Hypothalamus (tissue), 51 donors: ENCODE measurements at regions not wholly inside any gene's neighbourhood (a gene's known extent, or its start where the extent isn't known, plus 50 kb on each side); places are given as distances from the start of the nearest gene placed in this dataset.

Source experiments
- DNase-seq, 51 donors: peaks; one replicate each; lab custom pipeline; 2025; lab: John Stamatoyannopoulos, UW

DNA sequence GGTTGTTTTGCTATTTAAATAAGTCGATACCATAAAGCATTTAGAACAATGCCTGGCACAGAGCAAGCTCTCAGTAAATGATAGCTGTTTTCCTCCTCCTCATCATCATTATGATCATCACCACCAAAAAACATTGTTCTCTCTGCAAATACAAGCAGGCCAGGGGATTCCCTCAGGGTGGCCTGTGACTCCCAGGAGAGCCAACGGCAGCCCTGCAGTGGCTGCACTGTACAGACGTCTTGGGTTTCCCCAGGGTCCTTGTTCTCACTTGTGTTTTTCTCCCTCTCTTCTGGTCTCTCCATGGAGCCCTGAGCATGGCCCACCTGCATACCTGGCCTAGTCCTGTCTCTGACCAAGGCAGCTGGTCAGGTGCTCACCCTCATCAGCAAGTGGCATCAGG lies 290.9 kb upstream of the PWP1 start:
- DNase-seq: no peak

DNA sequence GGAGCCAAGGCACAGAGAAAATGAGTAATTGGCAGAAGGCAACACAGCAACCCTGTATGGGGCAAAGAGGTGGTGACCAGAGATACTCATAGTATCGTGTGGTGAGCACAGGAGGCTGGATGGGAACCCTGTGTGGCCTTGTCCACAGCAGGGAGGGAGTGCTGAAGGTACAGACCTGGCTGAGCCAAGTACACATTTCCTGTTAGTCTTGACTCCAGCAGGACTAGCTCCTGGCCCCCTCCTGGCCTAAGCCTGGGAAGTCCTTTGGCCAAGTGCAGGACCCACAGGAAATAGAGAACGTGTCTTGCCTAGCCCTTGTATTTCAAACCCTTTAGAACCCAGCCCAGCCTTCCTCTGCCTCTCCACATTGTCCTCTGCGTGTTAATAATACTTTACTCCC lies 289.8 kb upstream of the PWP1 start:
- no peak for DNase-seq

GRCh38 chr12:107396991-107397390 lies 288.6 kb upstream of the PWP1 start:
- no peak for DNase-seq

DNA sequence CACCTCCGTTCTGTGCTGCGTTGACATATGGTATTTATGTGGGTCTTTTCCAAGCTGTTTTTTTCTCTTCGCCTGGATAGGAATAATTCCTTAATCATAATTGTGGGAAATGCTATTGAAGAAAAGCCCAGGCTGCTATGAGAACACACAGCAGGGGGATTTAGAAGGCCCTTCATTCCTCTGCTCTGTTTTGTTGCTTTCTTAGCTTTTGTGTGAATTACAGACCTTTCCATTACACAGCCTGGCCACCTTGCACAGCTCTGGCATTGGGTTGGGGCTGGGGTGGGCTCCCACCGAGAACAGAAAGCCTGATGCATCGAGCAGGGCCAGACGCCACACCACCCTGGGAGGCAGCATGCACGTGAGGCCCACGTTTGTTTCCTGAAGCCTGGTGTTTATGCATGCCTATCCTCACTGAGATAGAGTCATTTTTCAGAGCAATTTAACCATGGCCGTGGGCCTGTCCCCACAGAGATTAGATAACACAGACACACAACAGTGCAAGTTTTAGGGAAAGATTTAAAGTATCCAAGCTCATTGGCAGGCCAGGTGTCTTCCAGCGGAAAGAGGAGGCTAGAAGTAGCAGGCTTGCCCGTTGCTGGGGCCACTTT lies 287.6 kb upstream of the PWP1 start:
- DNase-seq: no peak

- no peak for DNase-seq
Observed at GRCh38 chr12:107399046-107399445, 286.6 kb upstream of the PWP1 start.

- peak in 19 of 51 donors; percentile 2 to 45 (median 21) for DNase-seq
Observed at GRCh38 chr12:107400686-107401447, 284.7 kb upstream of the PWP1 start.

- DNase-seq: peak in 14 of 51 donors; percentile 2 to 24 (median 11)
Observed at GRCh38 chr12:107402041-107403022, 283.3 kb upstream of the PWP1 start.

GRCh38 chr12:107404981-107405380 lies 280.6 kb upstream of the PWP1 start:
- no peak for DNase-seq

DNA sequence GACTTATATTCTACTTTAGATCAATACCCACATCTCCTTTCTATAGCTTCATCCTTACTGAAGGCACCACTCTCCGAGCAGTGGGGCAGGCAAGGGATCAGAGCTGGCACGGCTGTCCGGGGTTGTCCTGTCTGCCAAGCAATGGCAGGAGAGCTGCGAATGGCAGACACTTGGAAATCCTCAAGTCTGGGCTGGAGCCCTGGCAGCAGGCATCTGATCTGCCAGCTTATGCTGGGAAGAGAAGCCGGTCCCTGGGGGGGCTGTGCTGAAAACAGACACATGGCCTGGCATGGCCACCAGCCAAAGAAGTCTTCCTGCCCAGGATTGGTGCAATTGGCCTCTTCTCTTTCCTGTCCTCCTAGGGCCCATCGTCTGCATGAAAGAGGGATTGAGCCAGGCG lies 280.2 kb upstream of the PWP1 start:
- peak in 33 of 51 donors; percentile 4 to 72 (median 31) for DNase-seq

GRCh38 chr12:107406932-107407331 lies 278.7 kb upstream of the PWP1 start:
- no peak for DNase-seq

DNA sequence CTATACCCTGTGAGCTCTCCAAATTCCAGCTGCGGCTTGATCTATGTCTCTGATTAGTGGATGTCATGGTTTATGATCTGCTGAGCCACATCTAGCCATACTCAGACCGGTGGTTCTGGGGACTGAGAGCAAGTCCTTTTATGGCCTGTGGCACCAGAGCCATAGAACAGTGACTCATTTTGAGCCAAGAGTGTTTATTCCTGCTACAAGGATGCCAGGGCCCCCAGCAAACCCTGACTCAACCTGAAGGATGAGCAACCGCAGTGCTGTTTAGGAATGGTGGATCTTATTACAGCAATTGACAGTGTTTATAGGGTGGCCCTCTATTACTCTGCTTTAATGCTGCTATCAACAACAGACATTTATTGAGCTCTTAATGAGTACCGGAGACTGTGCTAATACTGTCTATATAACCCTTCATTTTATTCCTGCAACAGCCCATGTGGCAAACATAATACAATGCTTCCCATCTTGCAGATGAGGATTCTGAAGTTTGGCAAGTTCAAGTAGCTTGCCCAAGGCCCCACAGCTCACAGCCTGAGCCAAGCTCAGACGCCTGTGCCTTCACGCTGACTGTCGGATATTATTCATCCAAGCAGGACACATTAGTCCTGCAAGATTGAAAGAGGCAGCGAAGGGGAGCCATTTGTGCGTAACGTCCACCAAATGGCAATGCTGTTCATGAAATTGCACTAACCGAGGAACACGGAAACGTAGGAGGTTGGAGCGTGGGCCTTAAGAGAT lies 273.6 kb upstream of the PWP1 start:
- no peak for DNase-seq

DNA sequence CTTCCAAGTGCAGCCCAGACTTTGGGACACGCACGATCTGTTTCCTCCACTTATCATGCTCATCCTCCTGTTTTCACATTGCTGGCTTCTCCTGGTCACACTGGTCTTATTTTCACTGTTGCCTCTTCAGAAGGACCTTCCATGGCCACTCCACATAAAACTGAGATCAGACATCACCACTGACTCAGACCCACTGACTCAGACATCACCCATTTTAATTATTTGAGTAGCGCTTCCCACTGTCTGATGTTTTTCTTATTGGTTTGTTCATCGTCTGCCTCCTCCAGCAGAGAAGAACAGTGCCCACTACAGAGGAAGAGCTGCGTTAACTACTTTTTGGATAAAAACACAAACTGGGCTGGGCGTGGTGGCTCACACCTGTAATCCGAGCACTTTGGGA lies 270.5 kb upstream of the PWP1 start:
- DNase-seq: no peak

GRCh38 chr12:107415834-107416233 lies 269.8 kb upstream of the PWP1 start:
- no peak for DNase-seq

GRCh38 chr12:107417004-107417403 lies 268.6 kb upstream of the PWP1 start:
- no peak for DNase-seq

GRCh38 chr12:107418981-107419380 lies 266.6 kb upstream of the PWP1 start:
- no peak for DNase-seq

- no peak for DNase-seq
Observed at GRCh38 chr12:107423531-107423930, 262.1 kb upstream of the PWP1 start.

DNA sequence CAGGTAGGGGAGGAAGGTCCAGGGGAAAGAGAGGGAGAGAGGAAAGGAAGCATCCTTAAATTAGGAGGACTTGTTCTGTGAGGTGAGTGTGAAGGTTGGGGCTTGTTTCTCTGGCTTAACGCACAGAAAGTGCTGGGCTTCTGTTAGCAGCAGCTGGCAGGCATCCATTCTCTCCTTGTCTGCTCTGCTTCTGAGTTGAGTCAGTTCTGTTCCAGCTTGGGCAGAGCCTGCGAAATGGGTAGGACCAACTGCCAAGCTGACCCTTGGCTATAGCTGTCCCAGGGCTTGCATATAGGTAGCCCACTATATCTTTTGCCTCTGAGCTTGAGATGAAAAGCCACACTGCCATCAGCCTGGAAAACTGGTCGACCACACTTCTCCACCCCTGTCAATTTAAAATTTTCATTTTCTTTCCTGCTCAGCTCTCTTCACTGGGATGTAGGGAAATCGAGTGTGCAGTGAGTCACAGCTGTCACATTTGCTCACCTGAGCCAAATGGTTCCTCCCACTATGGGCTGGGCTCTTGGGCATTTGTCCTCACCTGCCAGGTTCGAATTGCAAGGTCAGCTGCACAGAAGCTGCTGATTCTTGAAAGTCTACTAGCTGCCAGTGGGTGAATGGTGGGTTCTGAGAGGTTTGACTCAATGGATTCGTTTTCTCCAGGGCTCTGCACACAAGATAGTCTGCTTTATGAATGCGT lies 256.4 kb upstream of the PWP1 start:
- DNase-seq: no peak

DNA sequence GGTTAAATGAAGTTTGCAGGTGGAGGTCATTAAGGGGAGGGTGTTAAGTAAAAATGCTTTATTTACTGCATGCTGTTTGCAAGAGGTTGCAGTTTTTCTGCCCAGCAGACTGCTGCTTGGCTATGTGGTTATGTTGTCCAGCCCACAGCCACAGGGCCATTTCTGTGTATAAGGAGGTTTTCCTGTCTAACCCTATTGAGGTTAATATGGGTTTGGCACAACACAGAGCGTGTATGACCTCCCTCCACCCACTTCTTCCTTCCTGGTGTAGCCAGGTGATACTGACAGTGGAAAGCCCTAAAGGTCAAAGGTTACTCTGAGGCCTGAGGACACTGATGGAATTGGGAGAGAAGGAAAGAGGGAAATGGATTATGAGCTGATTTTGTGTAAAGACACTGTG lies 253.7 kb upstream of the PWP1 start:
- no peak for DNase-seq

DNA sequence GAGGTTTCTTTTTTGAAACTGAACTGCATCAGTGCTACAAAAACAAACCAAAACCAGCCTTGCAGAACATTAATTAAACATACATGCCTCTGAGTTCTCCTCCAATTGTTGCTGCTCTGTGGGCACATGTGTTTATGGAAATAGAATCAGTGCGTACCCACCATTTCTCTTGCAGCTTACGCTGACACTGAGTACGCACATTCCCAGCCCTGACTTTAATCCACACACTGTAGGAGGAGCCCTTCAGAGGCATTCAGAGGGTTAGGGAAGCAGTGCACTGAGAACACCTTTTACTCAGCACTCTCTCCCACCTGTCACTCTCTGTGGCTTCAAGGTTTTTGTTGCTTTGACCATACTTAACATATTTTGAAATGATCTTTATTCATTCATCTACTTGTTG lies 250.5 kb upstream of the PWP1 start:
- DNase-seq: no peak

DNA sequence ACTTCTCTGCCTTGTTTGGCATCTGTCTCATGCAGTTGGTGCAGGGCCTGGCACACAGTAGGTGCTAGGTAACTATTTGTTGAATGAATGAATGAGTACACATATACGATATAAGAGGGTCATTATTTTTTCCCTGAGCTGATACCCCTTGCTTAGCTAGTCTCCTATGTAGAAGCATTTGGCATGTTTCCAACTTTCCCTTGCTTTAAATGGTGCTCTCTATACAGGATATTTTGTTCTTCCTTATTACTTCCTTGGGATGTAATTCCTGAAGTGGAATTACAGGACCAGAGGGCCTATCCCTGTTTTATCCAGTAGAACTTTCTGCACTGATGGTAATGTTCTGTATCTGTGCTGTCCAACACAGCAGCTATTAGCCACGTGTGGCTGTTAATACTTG lies 250.1 kb upstream of the PWP1 start:
- no peak for DNase-seq
